ENCODE measurements at regions not wholly inside any gene's neighbourhood (a gene's known extent, or its start where the extent isn't known, plus 50 kb on each side); places are given as distances from the start of the nearest gene placed in this dataset.

DNA sequence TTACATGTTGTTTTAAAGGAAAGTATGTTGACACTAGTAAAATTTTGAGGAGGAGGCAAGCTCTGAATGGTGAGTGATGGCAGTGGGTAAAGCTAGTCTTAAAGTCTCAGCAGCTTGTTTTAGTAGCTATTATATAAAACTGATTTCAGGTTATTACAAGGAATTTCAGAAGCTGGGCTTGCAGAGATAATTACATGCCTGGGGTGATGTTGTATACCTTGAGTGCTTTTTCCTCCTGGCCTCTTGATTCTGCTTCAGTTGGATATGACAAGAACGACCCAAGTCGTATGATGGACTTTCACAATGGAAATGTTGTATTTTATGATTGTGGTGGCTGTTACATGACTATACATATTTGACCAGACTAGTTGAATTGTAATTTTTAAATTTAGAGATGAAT lies 175.5 kb upstream of the ADGRL3 start:
- TF ChIP-seq POLR2AphosphoS5 (IDR thresholded peaks at IDR 0.05; ENCODE audit: insufficient read depth, low read depth, low read length) (no peak), EZH2 (IDR thresholded peaks at IDR 0.05; ENCODE audit: borderline replicate concordance, low read depth, low read length, severe bottlenecking) (no peak), POLR2A (IDR thresholded peaks at IDR 0.05; ENCODE audit: low read depth, low read length) (no peak), GATA2 (IDR thresholded peaks at IDR 0.05; ENCODE audit: insufficient read depth, insufficient read length, low read depth, low read length) (no peak), MYC (IDR thresholded peaks at IDR 0.05; ENCODE audit: low read depth, low read length) (no peak)
- TF ChIP-seq, protein P1, sequence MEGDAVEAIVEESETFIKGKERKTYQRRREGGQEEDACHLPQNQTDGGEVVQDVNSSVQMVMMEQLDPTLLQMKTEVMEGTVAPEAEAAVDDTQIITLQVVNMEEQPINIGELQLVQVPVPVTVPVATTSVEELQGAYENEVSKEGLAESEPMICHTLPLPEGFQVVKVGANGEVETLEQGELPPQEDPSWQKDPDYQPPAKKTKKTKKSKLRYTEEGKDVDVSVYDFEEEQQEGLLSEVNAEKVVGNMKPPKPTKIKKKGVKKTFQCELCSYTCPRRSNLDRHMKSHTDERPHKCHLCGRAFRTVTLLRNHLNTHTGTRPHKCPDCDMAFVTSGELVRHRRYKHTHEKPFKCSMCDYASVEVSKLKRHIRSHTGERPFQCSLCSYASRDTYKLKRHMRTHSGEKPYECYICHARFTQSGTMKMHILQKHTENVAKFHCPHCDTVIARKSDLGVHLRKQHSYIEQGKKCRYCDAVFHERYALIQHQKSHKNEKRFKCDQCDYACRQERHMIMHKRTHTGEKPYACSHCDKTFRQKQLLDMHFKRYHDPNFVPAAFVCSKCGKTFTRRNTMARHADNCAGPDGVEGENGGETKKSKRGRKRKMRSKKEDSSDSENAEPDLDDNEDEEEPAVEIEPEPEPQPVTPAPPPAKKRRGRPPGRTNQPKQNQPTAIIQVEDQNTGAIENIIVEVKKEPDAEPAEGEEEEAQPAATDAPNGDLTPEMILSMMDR (IDR thresholded peaks at IDR 0.05; ENCODE audit: extremely low read depth in 1 of 2, insufficient read depth in 1 of 2, low read depth in 1 of 2, low read length in 2 of 2) = no peak
